ENCODE measurements at regions not wholly inside any gene's neighbourhood (a gene's known extent, or its start where the extent isn't known, plus 50 kb on each side); places are given as distances from the start of the nearest gene placed in this dataset.

DNA sequence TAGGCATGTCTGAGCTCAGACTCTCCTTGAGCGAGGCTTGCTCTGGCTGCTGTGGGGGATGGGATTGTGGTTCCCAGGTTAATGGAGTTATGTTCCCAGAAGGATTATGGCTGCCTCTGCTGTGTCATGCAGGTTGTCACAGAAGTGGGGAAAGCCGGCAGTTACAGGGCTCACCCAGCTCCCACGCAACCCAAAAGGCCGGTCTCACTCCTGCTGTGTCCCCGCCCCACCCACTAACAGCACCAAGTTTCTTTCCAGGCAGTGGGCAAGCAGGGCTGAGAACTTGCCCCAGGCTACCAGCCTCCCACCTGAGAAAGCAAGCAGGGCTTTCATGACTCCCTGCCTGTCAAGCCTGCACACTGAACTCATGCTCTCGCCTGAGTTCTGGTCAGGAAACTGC is 750.5 kb downstream of the FRK start:
- H3K4me1 ChIP-seq (ENCODE audit: control insufficient read depth in 2 of 2, insufficient read depth in 2 of 2, low read length in 2 of 2): no peaks in the 10 kb centered on the region
- no peaks in the 10 kb centered on the region for H3K9me3 ChIP-seq (ENCODE audit: control insufficient read depth in 2 of 3, low read length in 3 of 3)
- no peaks in the 10 kb centered on the region for H3K27me3 ChIP-seq (ENCODE audit: control insufficient read depth in 2 of 2, insufficient read depth in 2 of 2, low read length in 2 of 2)
- ATAC-seq (no peak), DNase-seq (no peak)
- H3K36me3 Mint-ChIP-seq: peaks cover 0 to 6% (median 0%) of the 10 kb centered on the region in 5 donors
- no peak overlapping the region for H3K4me3 Mint-ChIP-seq
- CTCF ChIA-PET: no interaction called here
- H3K9me3 Mint-ChIP-seq: peaks cover 5 to 32% (median 15%) of the 10 kb centered on the region in 11 donors
- H3K27ac ChIP-seq (ENCODE audit: low read depth, low read length): no peak overlapping the region
- intact Hi-C loops (cut with micrococcal nuclease): no loop called here
- H3K4me1 Mint-ChIP-seq: no peaks in the 10 kb centered on the region
- H3K27ac Mint-ChIP-seq: no peak overlapping the region
- H3K4me3 ChIP-seq (ENCODE audit: low read length): no peak overlapping the region
- no peaks in the 10 kb centered on the region for H3K36me3 ChIP-seq (ENCODE audit: control insufficient read depth in 2 of 3, insufficient read depth in 3 of 3, low read length in 3 of 3)
- H3K27me3 Mint-ChIP-seq: no peaks in the 10 kb centered on the region
- POLR2A ChIA-PET: no interaction called here

DNA sequence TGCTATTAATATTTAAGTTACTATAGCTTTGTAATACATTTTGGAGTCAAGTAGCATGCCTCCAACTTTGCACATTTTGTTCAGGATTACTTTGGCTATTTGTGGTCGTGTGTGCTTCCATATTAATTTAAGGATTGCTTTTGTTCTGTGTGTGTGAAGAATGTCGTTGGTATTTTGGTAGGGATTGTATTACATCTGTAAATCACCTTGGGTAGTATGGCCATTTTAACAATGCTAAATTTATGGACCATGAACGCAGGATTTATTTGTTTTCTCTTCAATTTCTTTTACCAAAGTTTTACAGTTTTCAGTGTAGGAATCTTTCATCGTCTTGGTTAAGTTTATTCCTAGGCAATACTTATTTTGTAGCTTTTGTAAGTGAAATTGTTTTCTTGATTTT is 758.0 kb downstream of the FRK start:
- ATAC-seq (no peak), DNase-seq (no peak)
- Histone ChIP-seq H3K27me3 (ENCODE audit: control insufficient read depth in 2 of 2, insufficient read depth in 2 of 2, low read length in 2 of 2) (no peaks in the 10 kb centered on the region), H3K27ac (ENCODE audit: low read depth, low read length) (no peak overlapping the region), H3K4me3 (ENCODE audit: low read length) (no peak overlapping the region), H3K36me3 (ENCODE audit: control insufficient read depth in 2 of 3, insufficient read depth in 3 of 3, low read length in 3 of 3) (no peaks in the 10 kb centered on the region), H3K4me1 (ENCODE audit: control insufficient read depth in 2 of 2, insufficient read depth in 2 of 2, low read length in 2 of 2) (no peaks in the 10 kb centered on the region), H3K9me3 (ENCODE audit: control insufficient read depth in 2 of 3, low read length in 3 of 3) (no peaks in the 10 kb centered on the region)
- H3K9me3 Mint-ChIP-seq: peaks cover 2 to 31% (median 6%) of the 10 kb centered on the region in 11 donors
- H3K27ac Mint-ChIP-seq: no peak overlapping the region
- no peak overlapping the region for H3K4me3 Mint-ChIP-seq
- CTCF ChIA-PET: no interaction called here
- H3K4me1 Mint-ChIP-seq: no peaks in the 10 kb centered on the region
- H3K27me3 Mint-ChIP-seq: no peaks in the 10 kb centered on the region
- H3K36me3 Mint-ChIP-seq: no peaks in the 10 kb centered on the region
- POLR2A ChIA-PET: no interaction called here
- intact Hi-C loops (cut with micrococcal nuclease): no loop called here

DNA sequence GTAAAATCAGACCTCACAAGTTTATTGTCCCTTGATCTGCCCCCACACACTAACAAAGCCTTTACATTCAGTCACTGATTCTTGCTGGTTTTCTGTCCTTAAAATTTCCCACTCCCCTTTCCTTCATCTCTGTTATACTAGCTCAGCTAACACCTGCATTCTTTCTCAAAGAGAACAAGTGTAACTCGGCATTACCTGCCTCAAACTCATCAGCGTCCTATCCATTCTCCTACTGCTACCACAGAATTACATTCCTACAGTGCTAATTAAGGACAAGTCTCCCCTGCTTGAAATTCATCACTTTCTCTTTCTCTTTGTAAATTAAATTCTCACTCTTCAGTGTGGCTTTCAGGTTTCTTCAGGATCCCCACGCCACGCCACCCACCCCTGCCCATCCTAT is 773.2 kb downstream of the FRK start:
- H3K36me3 ChIP-seq (ENCODE audit: control insufficient read depth in 2 of 3, insufficient read depth in 3 of 3, low read length in 3 of 3): no peaks in the 10 kb centered on the region
- no peaks in the 10 kb centered on the region for H3K27me3 ChIP-seq (ENCODE audit: control insufficient read depth in 2 of 2, insufficient read depth in 2 of 2, low read length in 2 of 2)
- H3K27ac ChIP-seq (ENCODE audit: low read depth, low read length): no peak overlapping the region
- Mint-ChIP-seq H3K9me3 (peaks cover 0 to 10% (median 1%) of the 10 kb centered on the region in 11 donors), H3K36me3 (no peaks in the 10 kb centered on the region), H3K27ac (no peak overlapping the region), H3K27me3 (no peaks in the 10 kb centered on the region), H3K4me1 (no peaks in the 10 kb centered on the region), H3K4me3 (no peak overlapping the region)
- POLR2A ChIA-PET: no interaction called here
- DNase-seq (no peak), ATAC-seq (no peak)
- CTCF ChIA-PET: no interaction called here
- H3K4me1 ChIP-seq (ENCODE audit: control insufficient read depth in 2 of 2, insufficient read depth in 2 of 2, low read length in 2 of 2): no peaks in the 10 kb centered on the region
- intact Hi-C loops (cut with micrococcal nuclease): no loop called here
- H3K4me3 ChIP-seq (ENCODE audit: low read length): no peak overlapping the region
- no peaks in the 10 kb centered on the region for H3K9me3 ChIP-seq (ENCODE audit: control insufficient read depth in 2 of 3, low read length in 3 of 3)

DNA sequence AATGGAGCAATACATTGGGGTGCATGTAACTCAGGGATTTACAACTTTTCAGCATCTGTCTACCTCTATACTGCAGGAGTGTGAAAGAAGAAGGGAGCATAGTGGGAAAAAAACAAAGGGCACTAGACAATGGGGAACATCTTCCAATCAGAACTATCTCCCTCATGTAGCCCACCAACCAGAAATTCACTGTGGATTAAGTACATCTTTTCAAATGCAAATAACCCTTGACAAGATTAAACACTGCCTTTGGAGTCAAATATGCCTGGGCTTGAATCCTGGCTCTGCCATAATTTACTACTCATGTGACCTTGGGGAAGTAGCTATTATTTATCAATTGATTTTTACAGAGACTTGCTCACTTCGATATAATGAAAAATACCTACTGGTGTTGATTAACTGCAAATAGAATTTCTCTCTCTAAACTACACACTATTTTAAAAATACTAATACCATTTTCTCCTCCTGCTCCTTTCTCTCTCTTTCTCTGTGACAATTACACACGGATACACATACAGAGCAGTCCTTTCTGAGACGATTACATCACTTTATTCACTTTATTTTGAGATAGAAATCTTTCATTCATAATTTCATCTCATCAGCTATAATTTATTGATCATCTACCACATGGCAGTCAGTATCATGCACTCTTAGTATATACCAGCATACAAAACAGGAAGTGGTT is 783.7 kb downstream of the FRK start:
- CTCF ChIA-PET: no interaction called here
- Mint-ChIP-seq H3K4me3 (no peak overlapping the region), H3K36me3 (no peaks in the 10 kb centered on the region), H3K9me3 (peaks cover 0 to 13% (median 4%) of the 10 kb centered on the region in 11 donors), H3K4me1 (no peaks in the 10 kb centered on the region), H3K27me3 (no peaks in the 10 kb centered on the region), H3K27ac (no peak overlapping the region)
- H3K4me3 ChIP-seq (ENCODE audit: low read length): no peak overlapping the region
- intact Hi-C loops (cut with micrococcal nuclease): no loop called here
- no peaks in the 10 kb centered on the region for H3K4me1 ChIP-seq (ENCODE audit: control insufficient read depth in 2 of 2, insufficient read depth in 2 of 2, low read length in 2 of 2)
- DNase-seq (no peak), ATAC-seq (no peak)
- H3K9me3 ChIP-seq (ENCODE audit: control insufficient read depth in 2 of 3, low read length in 3 of 3): no peaks in the 10 kb centered on the region
- POLR2A ChIA-PET: no interaction called here
- H3K27me3 ChIP-seq (ENCODE audit: control insufficient read depth in 2 of 2, insufficient read depth in 2 of 2, low read length in 2 of 2): no peaks in the 10 kb centered on the region
- H3K27ac ChIP-seq (ENCODE audit: low read depth, low read length): no peak overlapping the region
- H3K36me3 ChIP-seq (ENCODE audit: control insufficient read depth in 2 of 3, insufficient read depth in 3 of 3, low read length in 3 of 3): no peaks in the 10 kb centered on the region

DNA sequence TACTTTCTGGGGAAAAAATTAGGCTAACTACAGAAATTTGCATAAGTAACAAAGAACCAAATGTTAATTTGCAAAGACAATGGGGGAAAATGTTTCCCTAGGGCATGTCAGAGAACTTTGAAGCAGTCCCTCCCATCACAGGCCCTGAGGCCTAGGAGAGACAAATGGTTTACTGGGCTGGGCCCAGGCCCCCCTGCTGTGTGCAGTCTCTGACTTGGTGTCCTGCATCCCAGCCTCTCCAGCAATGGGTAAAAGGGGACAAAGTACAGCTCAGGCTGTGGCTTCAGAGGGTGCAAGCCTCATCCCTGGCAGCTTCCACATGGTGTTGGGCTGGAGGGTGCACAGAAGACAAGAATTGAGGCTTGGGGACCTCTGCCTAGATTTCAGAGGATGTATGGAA is 788.4 kb downstream of the FRK start:
- Histone ChIP-seq H3K4me3 (ENCODE audit: low read length) (no peak overlapping the region), H3K27me3 (ENCODE audit: control insufficient read depth in 2 of 2, insufficient read depth in 2 of 2, low read length in 2 of 2) (no peaks in the 10 kb centered on the region), H3K27ac (ENCODE audit: low read depth, low read length) (no peak overlapping the region), H3K9me3 (ENCODE audit: control insufficient read depth in 2 of 3, low read length in 3 of 3) (no peaks in the 10 kb centered on the region), H3K36me3 (ENCODE audit: control insufficient read depth in 2 of 3, insufficient read depth in 3 of 3, low read length in 3 of 3) (no peaks in the 10 kb centered on the region), H3K4me1 (ENCODE audit: control insufficient read depth in 2 of 2, insufficient read depth in 2 of 2, low read length in 2 of 2) (no peaks in the 10 kb centered on the region)
- POLR2A ChIA-PET: no interaction called here
- Mint-ChIP-seq H3K4me1 (no peaks in the 10 kb centered on the region), H3K9me3 (peaks cover 0 to 13% (median 1%) of the 10 kb centered on the region in 11 donors), H3K27me3 (no peaks in the 10 kb centered on the region), H3K27ac (no peak overlapping the region), H3K4me3 (no peak overlapping the region), H3K36me3 (no peaks in the 10 kb centered on the region)
- intact Hi-C loops (cut with micrococcal nuclease): no loop called here
- DNase-seq: no peak
- CTCF ChIA-PET: no interaction called here
- no peak for ATAC-seq

DNA sequence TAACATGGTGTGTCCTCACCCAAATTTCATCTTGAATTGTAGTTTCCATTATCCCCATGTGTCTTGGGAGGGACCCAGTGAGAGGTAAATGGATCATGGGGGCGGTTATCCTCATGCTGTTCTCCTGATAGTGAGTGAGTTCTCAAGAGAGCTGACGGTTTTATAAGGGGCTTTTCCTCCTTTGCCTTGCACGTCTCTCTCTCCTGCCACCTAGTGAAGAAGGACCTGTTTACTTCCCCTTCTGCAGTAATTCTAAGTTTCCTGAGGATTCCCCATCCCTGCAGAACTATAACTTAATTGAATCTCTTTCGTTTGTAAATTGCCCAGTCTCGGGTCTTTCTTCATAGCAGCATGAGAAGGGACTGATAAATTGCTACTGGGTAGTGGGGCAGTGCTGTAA is 789.3 kb downstream of the FRK start:
- no peak for ATAC-seq
- H3K27ac Mint-ChIP-seq: no peak overlapping the region
- no peaks in the 10 kb centered on the region for H3K36me3 Mint-ChIP-seq

DNA sequence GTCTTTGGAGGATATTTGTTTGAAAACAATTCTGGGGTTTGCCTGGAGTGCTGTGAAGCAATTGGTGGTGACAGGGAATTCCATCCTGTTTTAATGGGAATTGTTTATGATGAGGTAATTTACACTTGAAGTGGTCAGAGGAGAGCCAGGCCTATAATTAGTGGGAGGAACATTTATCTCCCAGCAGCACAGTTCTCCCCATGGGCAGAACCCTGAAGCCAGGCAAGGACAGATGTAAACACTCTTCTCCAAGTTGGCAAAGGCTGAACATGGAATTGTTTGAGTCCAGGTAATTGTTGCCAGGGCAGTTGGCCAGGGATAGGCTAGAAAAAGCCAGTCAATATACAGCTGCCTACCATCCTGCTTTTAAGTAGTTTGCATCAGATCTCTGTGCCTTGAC is 789.7 kb downstream of the FRK start:
- Histone ChIP-seq H3K4me3 (ENCODE audit: low read length) (no peak overlapping the region), H3K9me3 (ENCODE audit: control insufficient read depth in 2 of 3, low read length in 3 of 3) (no peaks in the 10 kb centered on the region), H3K27me3 (ENCODE audit: control insufficient read depth in 2 of 2, insufficient read depth in 2 of 2, low read length in 2 of 2) (no peaks in the 10 kb centered on the region), H3K27ac (ENCODE audit: low read depth, low read length) (no peak overlapping the region), H3K36me3 (ENCODE audit: control insufficient read depth in 2 of 3, insufficient read depth in 3 of 3, low read length in 3 of 3) (no peaks in the 10 kb centered on the region), H3K4me1 (ENCODE audit: control insufficient read depth in 2 of 2, insufficient read depth in 2 of 2, low read length in 2 of 2) (no peaks in the 10 kb centered on the region)
- ChIA-PET CTCF (no interaction called here), POLR2A (no interaction called here)
- H3K27me3 Mint-ChIP-seq: no peaks in the 10 kb centered on the region
- peaks cover 0 to 12% (median 2%) of the 10 kb centered on the region in 11 donors for H3K9me3 Mint-ChIP-seq
- intact Hi-C loops (cut with micrococcal nuclease): no loop called here
- no peak overlapping the region for H3K27ac Mint-ChIP-seq
- H3K4me3 Mint-ChIP-seq: no peak overlapping the region
- no peak for ATAC-seq
- no peak for DNase-seq
- no peaks in the 10 kb centered on the region for H3K36me3 Mint-ChIP-seq
- no peaks in the 10 kb centered on the region for H3K4me1 Mint-ChIP-seq

More for the DNA sequence above, 789.3 kb downstream of the FRK start:
- Mint-ChIP-seq H3K9me3 (peaks cover 0 to 12% (median 1%) of the 10 kb centered on the region in 11 donors), H3K4me1 (no peaks in the 10 kb centered on the region), H3K27me3 (no peaks in the 10 kb centered on the region), H3K4me3 (no peak overlapping the region)
- DNase-seq: no peak
- no peaks in the 10 kb centered on the region for H3K36me3 ChIP-seq (ENCODE audit: control insufficient read depth in 2 of 3, insufficient read depth in 3 of 3, low read length in 3 of 3)
- no peak overlapping the region for H3K27ac ChIP-seq (ENCODE audit: low read depth, low read length)
- POLR2A ChIA-PET: no interaction called here
- intact Hi-C loops (cut with micrococcal nuclease): no loop called here
- CTCF ChIA-PET: no interaction called here
- no peaks in the 10 kb centered on the region for H3K27me3 ChIP-seq (ENCODE audit: control insufficient read depth in 2 of 2, insufficient read depth in 2 of 2, low read length in 2 of 2)
- no peaks in the 10 kb centered on the region for H3K9me3 ChIP-seq (ENCODE audit: control insufficient read depth in 2 of 3, low read length in 3 of 3)
- H3K4me1 ChIP-seq (ENCODE audit: control insufficient read depth in 2 of 2, insufficient read depth in 2 of 2, low read length in 2 of 2): no peaks in the 10 kb centered on the region
- no peak overlapping the region for H3K4me3 ChIP-seq (ENCODE audit: low read length)

Measured in naive thymus-derived CD4-positive, alpha-beta T cell (primary cell).